RWPE2 (cell line): ENCODE measurements at regions not wholly inside any gene's neighbourhood (a gene's known extent, or its start where the extent isn't known, plus 50 kb on each side); places are given as distances from the start of the nearest gene placed in this dataset.
A peak's percentile ranks its signal among the peaks of the same experiment; 100 is the strongest.

ENCODE experiments used
- ATAC-seq: fragments of 200-7000 bp; cut with Tn5 transposase; 3 replicates; pipeline ENCODE4 v1.9.1; 2021; ENCODE audit warnings: low read depth
- DNase-seq: peaks from one replicate; pipeline ENCODE4 v3.0.0-alpha.2; 2020; ENCODE audit warnings: low spot score
- H3K27ac ChIP-seq: fragments of 450-650 bp; 2 replicates; pipeline ENCODE4 v1.5.1; 2017; ENCODE audit warnings: mild to moderate bottlenecking; ENCODE audit not compliant: poor library complexity, severe bottlenecking
- H3K27me3 ChIP-seq: fragments of 250-450 bp; sonication (Bioruptor Pico); 2 replicates; pipeline ENCODE4 v1.5.1; 2021; ENCODE audit warnings: mild to moderate bottlenecking, moderate library complexity; ENCODE audit not compliant: insufficient read depth, poor library complexity, severe bottlenecking
- H3K36me3 ChIP-seq: fragments of 250-450 bp; sonication (Bioruptor Pico); 2 replicates; pipeline ENCODE4 v1.5.1; 2020; ENCODE audit warnings: low read depth, mild to moderate bottlenecking, moderate library complexity
- H3K4me1 ChIP-seq: fragments of 250-450 bp; sonication (Bioruptor Pico); 2 replicates; pipeline ENCODE4 v1.5.1; 2021; ENCODE audit warnings: mild to moderate bottlenecking, moderate library complexity; ENCODE audit not compliant: insufficient read depth, poor library complexity, severe bottlenecking
- H3K4me3 ChIP-seq: fragments of 250-450 bp; sonication (Bioruptor Pico); 2 replicates; pipeline ENCODE4 v1.5.1; 2021; ENCODE audit warnings: mild to moderate bottlenecking, moderate library complexity; ENCODE audit not compliant: severe bottlenecking
- H3K9me3 ChIP-seq: fragments of 250-450 bp; sonication (Bioruptor Pico); 2 replicates; pipeline ENCODE4 v1.5.1; 2021; ENCODE audit warnings: mild to moderate bottlenecking, moderate library complexity; ENCODE audit not compliant: severe bottlenecking
- TF ChIP-seq, protein P1 (sequence below): fragments of 450-650 bp; IDR thresholded peaks from one replicate; pipeline ENCODE4 v1.5.1; 2017; ENCODE audit warnings: mild to moderate bottlenecking, moderate library complexity; ENCODE audit not compliant: poor library complexity, severe bottlenecking

- H3K9me3 ChIP-seq, result no peaks in the 10 kb centered on the region
- H3K27ac ChIP-seq, result no peak overlapping the region
- TF ChIP-seq, protein P1, sequence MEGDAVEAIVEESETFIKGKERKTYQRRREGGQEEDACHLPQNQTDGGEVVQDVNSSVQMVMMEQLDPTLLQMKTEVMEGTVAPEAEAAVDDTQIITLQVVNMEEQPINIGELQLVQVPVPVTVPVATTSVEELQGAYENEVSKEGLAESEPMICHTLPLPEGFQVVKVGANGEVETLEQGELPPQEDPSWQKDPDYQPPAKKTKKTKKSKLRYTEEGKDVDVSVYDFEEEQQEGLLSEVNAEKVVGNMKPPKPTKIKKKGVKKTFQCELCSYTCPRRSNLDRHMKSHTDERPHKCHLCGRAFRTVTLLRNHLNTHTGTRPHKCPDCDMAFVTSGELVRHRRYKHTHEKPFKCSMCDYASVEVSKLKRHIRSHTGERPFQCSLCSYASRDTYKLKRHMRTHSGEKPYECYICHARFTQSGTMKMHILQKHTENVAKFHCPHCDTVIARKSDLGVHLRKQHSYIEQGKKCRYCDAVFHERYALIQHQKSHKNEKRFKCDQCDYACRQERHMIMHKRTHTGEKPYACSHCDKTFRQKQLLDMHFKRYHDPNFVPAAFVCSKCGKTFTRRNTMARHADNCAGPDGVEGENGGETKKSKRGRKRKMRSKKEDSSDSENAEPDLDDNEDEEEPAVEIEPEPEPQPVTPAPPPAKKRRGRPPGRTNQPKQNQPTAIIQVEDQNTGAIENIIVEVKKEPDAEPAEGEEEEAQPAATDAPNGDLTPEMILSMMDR, result no peak
- no peaks in the 10 kb centered on the region for H3K27me3 ChIP-seq
- peaks cover 5% of the 10 kb centered on the region for H3K4me1 ChIP-seq
- no peaks in the 10 kb centered on the region for H3K36me3 ChIP-seq
- H3K4me3 ChIP-seq, result no peak overlapping the region
- DNase-seq, result no peak
- ATAC-seq, result peak; percentile 52; the same call in 1 of the 3 replicates
These were observed 107.3 kb upstream of the MAF start for GRCh38 chr16:79707876-79708275.

DNA sequence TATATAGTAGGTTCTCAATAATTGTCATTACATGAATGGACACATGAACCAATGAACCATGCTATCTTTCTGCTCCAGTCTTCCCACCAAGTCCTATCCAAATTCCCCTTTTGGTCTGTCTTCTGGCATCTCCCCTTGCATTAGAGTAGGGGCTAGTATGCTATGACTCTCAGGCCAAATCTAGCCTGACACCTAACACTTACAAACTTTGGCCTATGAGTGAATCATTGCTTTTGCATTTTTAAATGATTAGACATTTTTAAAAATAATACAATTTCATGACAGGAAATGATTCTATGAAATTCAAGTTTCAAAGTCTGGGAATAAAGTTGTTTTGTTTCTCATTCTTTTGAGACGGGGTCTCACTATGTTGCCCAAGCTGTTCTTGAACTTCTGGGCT, 102.5 kb upstream of the MAF start:
- H3K4me3 ChIP-seq, result no peak overlapping the region
- DNase-seq (no peak), ATAC-seq (peak; percentile 78)
- peak overlapping the region; percentile 22 for H3K27ac ChIP-seq
- peaks cover 6% of the 10 kb centered on the region for H3K4me1 ChIP-seq
- H3K9me3 ChIP-seq, result no peaks in the 10 kb centered on the region
- TF ChIP-seq, protein P1, result no peak
- no peaks in the 10 kb centered on the region for H3K36me3 ChIP-seq
- no peaks in the 10 kb centered on the region for H3K27me3 ChIP-seq

GRCh38 chr16:79698341-79698753, 97.8 kb upstream of the MAF start:
- H3K9me3 ChIP-seq, result peaks cover 2% of the 10 kb centered on the region
- no peak for ATAC-seq

DNA sequence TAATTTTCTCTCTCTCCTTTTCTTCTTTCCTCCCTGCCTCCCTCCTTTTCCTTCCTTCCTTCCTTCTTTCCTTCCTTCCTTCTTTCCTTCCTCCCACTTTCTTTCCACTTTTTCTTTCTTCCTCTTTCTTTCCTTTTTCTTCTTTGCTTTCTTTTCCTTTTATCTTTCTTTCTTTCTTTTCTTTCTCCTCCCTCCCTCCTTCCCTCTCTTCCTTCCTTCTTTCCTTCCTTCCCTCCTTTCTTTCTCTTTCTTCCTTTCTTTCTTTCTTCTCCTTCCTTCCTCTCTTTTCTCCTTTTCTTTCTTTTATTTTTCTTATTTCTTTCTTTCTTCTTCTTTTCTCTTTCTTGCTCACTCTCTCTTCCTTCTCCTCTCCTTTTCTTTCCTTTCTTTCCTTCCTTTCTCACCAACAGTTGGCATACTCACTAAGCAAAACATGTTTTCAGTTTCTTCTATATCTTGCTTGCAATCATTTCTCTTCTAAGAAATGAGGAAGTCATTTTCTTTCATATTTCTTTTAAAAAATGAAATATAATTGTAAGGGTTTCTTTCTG, 97.1 kb upstream of the MAF start:
- H3K36me3 ChIP-seq, result no peaks in the 10 kb centered on the region
- H3K27ac ChIP-seq, result no peak overlapping the region
- DNase-seq, result no peak
- no peak for ATAC-seq
- H3K27me3 ChIP-seq, result no peaks in the 10 kb centered on the region
- TF ChIP-seq, protein P1, result no peak
- no peak overlapping the region for H3K4me3 ChIP-seq
- H3K4me1 ChIP-seq, result no peaks in the 10 kb centered on the region
- peaks cover 2% of the 10 kb centered on the region for H3K9me3 ChIP-seq

More at GRCh38 chr16:79698341-79698753, 97.8 kb upstream of the MAF start:
- TF ChIP-seq, protein P1, result no peak
- Histone ChIP-seq H3K27me3 (no peaks in the 10 kb centered on the region), H3K27ac (no peak overlapping the region), H3K4me3 (no peak overlapping the region), H3K36me3 (no peaks in the 10 kb centered on the region), H3K4me1 (peaks cover 5% of the 10 kb centered on the region)
- no peak for DNase-seq

GRCh38 chr16:79691007-79691406, 90.5 kb upstream of the MAF start:
- ATAC-seq (no peak), DNase-seq (no peak)
- H3K9me3 ChIP-seq, result peaks cover 2% of the 10 kb centered on the region
- no peaks in the 10 kb centered on the region for H3K27me3 ChIP-seq
- TF ChIP-seq, protein P1, result no peak
- H3K36me3 ChIP-seq, result no peaks in the 10 kb centered on the region
- H3K4me3 ChIP-seq, result no peak overlapping the region
- no peak overlapping the region for H3K27ac ChIP-seq
- H3K4me1 ChIP-seq, result no peaks in the 10 kb centered on the region
